ENCODE measurements at regions not wholly inside any gene's neighbourhood (a gene's known extent, or its start where the extent isn't known, plus 50 kb on each side); places are given as distances from the start of the nearest gene placed in this dataset.
A peak's percentile ranks its signal among the peaks of the same experiment; 100 is the strongest.
"Not testable (repeated sequence)": the region's sequence is repeated elsewhere in the genome, so short reads cannot be mapped to it uniquely, and the experiment has no call there.

- FAIRE-seq; dilution Hi-C loops (cut with MboI; ENCODE audit: extremely low pct_ligation_motif_present, low sequenced_read_pairs): not testable (repeated sequence)
Measured at GRCh38 chr7:97928844-97929243, 56.6 kb upstream of the ASNS start.

DNA sequence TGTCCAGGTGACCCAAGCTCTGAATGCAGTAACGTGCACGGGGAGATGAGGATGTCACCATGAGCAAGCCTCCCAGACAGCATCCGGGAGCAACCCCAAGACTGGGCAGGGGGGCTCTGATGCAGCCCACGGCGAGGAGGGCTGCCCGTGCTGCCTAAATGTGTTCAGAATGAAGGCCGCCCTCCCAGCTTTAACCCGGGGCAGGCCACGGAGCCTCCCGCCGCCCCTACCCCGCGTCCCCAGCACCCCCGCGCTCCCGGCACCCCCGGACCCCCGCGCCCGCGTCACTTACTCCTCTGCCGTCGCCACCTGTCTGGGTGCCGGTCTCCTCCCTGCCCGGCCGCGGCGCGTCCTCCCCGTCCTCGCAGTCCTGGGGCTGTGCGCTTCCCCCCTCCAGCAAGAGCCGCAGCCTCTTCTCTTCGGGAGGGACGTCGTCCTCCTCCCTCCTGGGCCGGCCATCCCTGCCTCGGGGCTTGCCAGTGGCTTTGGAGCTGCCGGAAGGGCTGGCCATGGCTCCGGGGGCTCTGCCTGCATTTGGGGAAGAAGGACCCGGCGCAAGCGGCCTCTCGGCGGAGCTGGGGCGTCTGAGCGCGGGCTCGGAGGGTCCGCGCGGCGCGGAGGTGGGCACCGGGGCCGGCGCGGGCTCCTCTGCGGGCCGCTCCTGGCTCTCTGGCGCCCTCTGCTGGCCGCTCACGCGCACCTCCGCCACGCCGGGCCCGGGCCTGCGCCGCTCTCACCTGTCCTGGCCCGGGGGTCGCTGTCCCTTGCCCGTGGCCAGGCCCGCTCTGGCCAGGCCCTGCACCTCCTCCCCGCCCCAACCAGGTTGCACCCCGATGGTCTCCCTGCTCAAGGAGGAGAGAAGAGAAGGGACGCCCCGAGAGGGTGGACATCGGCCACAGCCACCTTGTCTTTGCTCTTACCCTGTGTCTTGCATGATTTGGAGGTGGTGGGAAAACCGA, 55.9 kb upstream of the ASNS start:
- H3K36me3 ChIP-seq (ENCODE audit: control insufficient read depth in 2 of 2, extremely low read depth in 1 of 2, insufficient read depth in 2 of 2, low read length in 2 of 2); dilution Hi-C loops (cut with MboI; ENCODE audit: extremely low pct_ligation_motif_present, low sequenced_read_pairs); H3K79me2 ChIP-seq (ENCODE audit: control insufficient read depth, insufficient read depth, low read length); H3K9me3 ChIP-seq (ENCODE audit: control insufficient read depth, low read depth, low read length); FAIRE-seq; H3K9ac ChIP-seq (ENCODE audit: control insufficient read depth, extremely low read depth, insufficient read depth, low read length); H2AFZ ChIP-seq (ENCODE audit: control insufficient read depth, low read length); DNase-seq (ENCODE audit: low read depth, low spot score); H3K4me1 ChIP-seq (ENCODE audit: control insufficient read depth, extremely low read depth, insufficient read depth, low read length); H3K9me1 ChIP-seq (ENCODE audit: control insufficient read depth, extremely low read depth, insufficient read depth, low read length); H3K27me3 ChIP-seq (ENCODE audit: control insufficient read depth, extremely low read depth, insufficient read depth, low read length); H4K20me1 ChIP-seq (ENCODE audit: control insufficient read depth, extremely low read depth, insufficient read depth, low read length); H3K27ac ChIP-seq (ENCODE audit: control insufficient read depth, insufficient read depth, low read length): not testable (repeated sequence)
- peak in 2 of 3 experiments; percentile 54 to 69 for TF ChIP-seq CTCF (optimal IDR thresholded peaks at IDR 0.05 in 1 of 3, IDR thresholded peaks at IDR 0.05 in 1 of 3, conservative IDR thresholded peaks at IDR 0.05 in 1 of 3; ENCODE audit: extremely low read depth in 1 of 3, insufficient read depth in 2 of 3, low read length in 3 of 3)
- peak overlapping the region; percentile 60 for H3K4me2 ChIP-seq (ENCODE audit: control insufficient read depth, extremely low read depth, insufficient read depth, low read depth, low read length)
- H3K4me3 ChIP-seq (ENCODE audit: control insufficient read depth in 2 of 3, extremely low read depth in 1 of 3, insufficient read depth in 2 of 3, low read depth in 1 of 3, low read length in 3 of 3) = peak overlapping the region in 2 of 3 experiments; percentile 27 to 32

More at GRCh38 chr7:97928844-97929243, 56.6 kb upstream of the ASNS start:
- H4K20me1 ChIP-seq (ENCODE audit: control insufficient read depth, extremely low read depth, insufficient read depth, low read length); DNase-seq (ENCODE audit: low read depth, low spot score); H3K4me1 ChIP-seq (ENCODE audit: control insufficient read depth, extremely low read depth, insufficient read depth, low read length); H3K9ac ChIP-seq (ENCODE audit: control insufficient read depth, extremely low read depth, insufficient read depth, low read length); H3K4me3 ChIP-seq (ENCODE audit: control insufficient read depth in 2 of 3, extremely low read depth in 1 of 3, insufficient read depth in 2 of 3, low read depth in 1 of 3, low read length in 3 of 3); H3K27me3 ChIP-seq (ENCODE audit: control insufficient read depth, extremely low read depth, insufficient read depth, low read length); H3K9me3 ChIP-seq (ENCODE audit: control insufficient read depth, low read depth, low read length); H3K36me3 ChIP-seq (ENCODE audit: control insufficient read depth in 2 of 2, extremely low read depth in 1 of 2, insufficient read depth in 2 of 2, low read length in 2 of 2); H3K9me1 ChIP-seq (ENCODE audit: control insufficient read depth, extremely low read depth, insufficient read depth, low read length); H2AFZ ChIP-seq (ENCODE audit: control insufficient read depth, low read length); H3K27ac ChIP-seq (ENCODE audit: control insufficient read depth, insufficient read depth, low read length); H3K79me2 ChIP-seq (ENCODE audit: control insufficient read depth, insufficient read depth, low read length); H3K4me2 ChIP-seq (ENCODE audit: control insufficient read depth, extremely low read depth, insufficient read depth, low read depth, low read length): not testable (repeated sequence)

All from keratinocyte (primary cell).